ENCODE measurements at regions not wholly inside any gene's neighbourhood (a gene's known extent, or its start where the extent isn't known, plus 50 kb on each side); places are given as distances from the start of the nearest gene placed in this dataset.
"Not testable (repeated sequence)": the region's sequence is repeated elsewhere in the genome, so short reads cannot be mapped to it uniquely, and the experiment has no call there.

- H3K27ac ChIP-seq = no peak overlapping the region
- TF ChIP-seq ZFX (IDR thresholded peaks at IDR 0.05; ENCODE audit: borderline replicate concordance) = no peak
- TF ChIP-seq CTCF (IDR thresholded peaks at IDR 0.05) = no peak
These were observed 208.0 kb upstream of the DEPDC1 start for GRCh38 chr1:68704800-68705443.

- no peak overlapping the region for H3K27ac ChIP-seq
- TF ChIP-seq CTCF (IDR thresholded peaks at IDR 0.05) (no peak), ZFX (IDR thresholded peaks at IDR 0.05; ENCODE audit: borderline replicate concordance) (no peak)
These were observed 208.6 kb upstream of the DEPDC1 start for GRCh38 chr1:68705466-68705865.

- no peak for TF ChIP-seq ZFX (IDR thresholded peaks at IDR 0.05; ENCODE audit: borderline replicate concordance)
- no peak for TF ChIP-seq CTCF (IDR thresholded peaks at IDR 0.05)
- no peak overlapping the region for H3K27ac ChIP-seq
These were observed 209.9 kb upstream of the DEPDC1 start for GRCh38 chr1:68706639-68707317.

- TF ChIP-seq CTCF (IDR thresholded peaks at IDR 0.05) (no peak), ZFX (IDR thresholded peaks at IDR 0.05; ENCODE audit: borderline replicate concordance) (no peak)
- no peak overlapping the region for H3K27ac ChIP-seq
These were observed 220.4 kb upstream of the DEPDC1 start for GRCh38 chr1:68717330-68717729.

- no peak overlapping the region for H3K27ac ChIP-seq
- TF ChIP-seq ZFX (IDR thresholded peaks at IDR 0.05; ENCODE audit: borderline replicate concordance) = no peak
- no peak for TF ChIP-seq CTCF (IDR thresholded peaks at IDR 0.05)
These were observed 223.6 kb upstream of the DEPDC1 start for GRCh38 chr1:68720476-68720875.

- TF ChIP-seq CTCF (IDR thresholded peaks at IDR 0.05) (no peak), ZFX (IDR thresholded peaks at IDR 0.05; ENCODE audit: borderline replicate concordance) (no peak)
- no peak overlapping the region for H3K27ac ChIP-seq
These were observed 226.9 kb upstream of the DEPDC1 start for GRCh38 chr1:68723791-68724190.

- H3K27ac ChIP-seq = no peak overlapping the region
- TF ChIP-seq CTCF (IDR thresholded peaks at IDR 0.05) (no peak), ZFX (IDR thresholded peaks at IDR 0.05; ENCODE audit: borderline replicate concordance) (no peak)
These were observed 228.3 kb upstream of the DEPDC1 start for GRCh38 chr1:68725001-68725752.

GRCh38 chr1:68739486-68739885 is 242.6 kb upstream of the DEPDC1 start:
- not testable (repeated sequence) for H3K27ac ChIP-seq

Data from 22Rv1 (cell line).